Large intestine (tissue), 3 donors: ENCODE measurements at regions not wholly inside any gene's neighbourhood (a gene's known extent, or its start where the extent isn't known, plus 50 kb on each side); places are given as distances from the start of the nearest gene placed in this dataset.
"Not testable (repeated sequence)": the region's sequence is repeated elsewhere in the genome, so short reads cannot be mapped to it uniquely, and the experiment has no call there.

Experiments used
- DNase-seq, 2 donors: peaks; one replicate each; pipeline versions ENCODE4 v3.0.0 to v3.0.0-alpha.2; 2013
- H3K27ac ChIP-seq: one replicate; pipeline ENCODE4 v1.5.1; 2013; ENCODE audit warnings: low read length
- H3K27me3 ChIP-seq: 2 replicates; pipeline ENCODE4 v1.6.1; 2013; ENCODE audit warnings: low read length; ENCODE audit not compliant: control insufficient read depth, insufficient read depth
- H3K36me3 ChIP-seq: 2 replicates; pipeline ENCODE4 v1.6.1; 2013; ENCODE audit warnings: low read length; ENCODE audit not compliant: control insufficient read depth, insufficient read depth
- H3K4me1 ChIP-seq: one replicate; pipeline ENCODE4 v1.6.1; 2013; ENCODE audit warnings: low read length; ENCODE audit not compliant: control insufficient read depth, insufficient read depth
- H3K4me3 ChIP-seq: one replicate; pipeline ENCODE4 v1.5.1; 2013; ENCODE audit warnings: low read length
- H3K9me3 ChIP-seq: one replicate; pipeline ENCODE4 v1.6.1; 2013; ENCODE audit warnings: mild to moderate bottlenecking, low read depth, low read length, moderate library complexity; ENCODE audit not compliant: control insufficient read depth
- WGBS: methylation state at CpG from one replicate; pipeline ENCODE4 v1.1.5; 2013; ENCODE audit warnings: low lambda C conversion rate; ENCODE audit not compliant: insufficient coverage; 5-methylcytosine and 5-hydroxymethylcytosine counted together

DNA sequence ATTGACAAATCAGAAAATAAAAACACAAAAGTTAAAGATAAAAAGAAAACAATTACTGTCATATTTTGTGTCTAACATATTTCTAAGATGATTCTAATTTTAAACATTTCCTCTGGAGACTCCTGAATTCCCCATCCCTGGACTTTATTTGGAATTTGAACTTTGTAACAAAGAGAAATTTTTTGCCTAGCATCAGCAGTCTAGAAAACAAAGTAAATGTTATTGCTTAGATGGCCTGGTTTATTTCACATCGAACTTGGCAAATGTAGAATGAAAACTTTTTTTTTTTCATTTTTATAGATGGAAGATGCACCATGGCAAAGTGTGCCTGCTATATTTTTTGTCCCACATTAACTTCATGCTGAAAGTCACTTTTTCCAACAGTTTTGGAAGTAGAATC is 159.1 kb downstream of the TBX18 start:
- no peak overlapping the region for H3K4me3 ChIP-seq
- no peaks in the 10 kb centered on the region for H3K9me3 ChIP-seq
- no CpG with 5 or more reads among the region's 1 CpG for WGBS
- no peaks in the 10 kb centered on the region for H3K36me3 ChIP-seq
- no peak for DNase-seq
- H3K27me3 ChIP-seq, result no peaks in the 10 kb centered on the region
- no peaks in the 10 kb centered on the region for H3K4me1 ChIP-seq
- no peak overlapping the region for H3K27ac ChIP-seq

DNA sequence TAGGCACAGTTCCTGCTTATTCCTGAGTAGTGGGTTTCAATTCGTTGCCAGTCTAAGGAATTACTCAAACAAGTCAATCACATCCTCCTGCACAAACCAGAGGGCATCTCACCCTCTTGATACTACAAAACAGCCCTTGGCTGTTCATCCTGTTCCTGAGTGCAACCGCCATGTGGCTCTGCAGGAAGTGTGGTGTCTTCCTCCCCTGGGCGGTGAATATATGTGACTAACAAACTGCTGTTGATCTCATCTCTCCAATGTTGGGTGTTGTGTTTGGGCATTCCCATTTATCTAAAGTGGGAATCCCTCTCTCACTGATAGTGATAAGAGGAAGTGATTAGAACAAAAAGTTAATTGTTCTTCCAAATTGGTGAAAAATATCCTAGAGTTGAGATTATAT is 163.0 kb downstream of the TBX18 start:
- Histone ChIP-seq H3K4me1 (no peaks in the 10 kb centered on the region), H3K27me3 (no peaks in the 10 kb centered on the region), H3K36me3 (no peaks in the 10 kb centered on the region), H3K27ac (no peak overlapping the region), H3K9me3 (no peaks in the 10 kb centered on the region), H3K4me3 (no peak overlapping the region)
- no CpG with 5 or more reads among the region's 3 CpGs for WGBS
- no peak for DNase-seq

DNA sequence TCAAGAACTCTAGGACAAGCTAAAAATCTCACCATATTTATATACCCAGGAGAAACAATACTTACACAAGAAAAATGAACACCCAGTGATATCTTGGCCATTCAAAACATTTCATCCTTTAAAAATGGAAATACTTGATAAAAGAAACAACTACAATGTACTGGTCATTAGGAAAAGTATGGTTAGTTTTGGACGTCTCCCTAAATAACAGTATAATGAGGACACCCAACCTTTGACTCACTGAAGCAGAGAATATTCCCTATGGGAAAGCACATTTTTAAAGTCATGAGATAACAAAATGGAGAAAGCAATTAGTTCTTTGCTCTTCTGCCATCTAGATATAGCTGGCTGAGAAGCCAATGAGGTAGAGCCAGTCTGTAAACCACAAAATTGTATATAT is 164.4 kb downstream of the TBX18 start:
- no peaks in the 10 kb centered on the region for H3K27me3 ChIP-seq
- DNase-seq, result no peak
- H3K27ac ChIP-seq, result no peak overlapping the region
- H3K36me3 ChIP-seq, result no peaks in the 10 kb centered on the region
- no peaks in the 10 kb centered on the region for H3K9me3 ChIP-seq
- H3K4me3 ChIP-seq, result no peak overlapping the region
- no CpG with 5 or more reads among the region's 1 CpG for WGBS
- no peaks in the 10 kb centered on the region for H3K4me1 ChIP-seq

DNA sequence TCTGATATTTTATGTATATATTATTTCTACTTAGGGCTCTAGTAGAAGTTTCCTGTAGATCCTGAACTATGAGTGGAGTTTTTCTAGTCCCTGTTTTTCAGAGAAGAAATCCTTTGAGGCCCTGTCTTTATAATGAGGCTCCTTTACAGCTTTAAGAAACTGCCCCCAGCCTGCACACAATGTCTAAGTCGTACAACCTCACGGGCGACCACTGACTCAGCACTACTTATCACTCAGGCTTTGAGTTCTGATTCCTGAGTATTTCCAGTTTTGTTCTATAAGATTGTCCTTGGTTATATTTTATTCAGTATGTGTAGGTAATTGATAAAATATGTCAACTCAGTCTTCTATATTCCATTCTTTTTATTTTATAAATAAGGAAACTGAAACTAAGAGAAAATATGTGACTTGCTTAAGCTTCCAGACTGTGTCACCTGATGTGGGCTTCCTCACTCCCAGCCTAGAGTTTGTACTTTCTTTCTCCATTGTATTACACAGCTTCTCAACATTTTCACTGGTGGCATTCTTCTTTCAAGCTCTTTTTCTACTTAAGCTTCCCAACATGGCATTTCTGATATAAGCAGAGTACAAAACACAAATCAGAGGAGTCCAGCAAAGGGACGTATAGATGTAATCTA is 167.0 kb downstream of the TBX18 start:
- H3K4me3 ChIP-seq, result no peak overlapping the region
- no peak for DNase-seq
- H3K36me3 ChIP-seq, result no peaks in the 10 kb centered on the region
- H3K27me3 ChIP-seq, result no peaks in the 10 kb centered on the region
- WGBS, result 76% methylated on average over 4 of the region's 4 CpGs
- no peak overlapping the region for H3K27ac ChIP-seq
- no peaks in the 10 kb centered on the region for H3K9me3 ChIP-seq
- no peaks in the 10 kb centered on the region for H3K4me1 ChIP-seq

DNA sequence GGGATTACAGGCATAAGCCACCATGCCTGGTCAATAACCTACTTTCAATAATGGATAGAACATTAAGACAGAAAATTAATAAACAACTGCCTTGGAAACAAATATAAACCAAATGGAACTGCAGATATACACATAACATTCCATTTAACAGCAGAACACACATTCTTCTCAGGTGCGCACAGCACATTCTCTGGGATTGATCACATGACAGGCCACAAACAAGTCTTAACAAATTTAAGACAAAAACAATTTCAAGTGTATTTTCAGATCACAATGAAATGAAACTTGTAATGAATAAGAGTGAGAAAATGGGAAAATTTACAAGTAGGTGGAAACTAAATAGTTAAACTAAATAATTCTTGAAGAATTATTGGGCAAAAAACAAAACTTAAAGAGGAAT is 167.9 kb downstream of the TBX18 start:
- 100% methylated on average over 1 of the region's 1 CpG for WGBS
- Histone ChIP-seq H3K4me1 (no peaks in the 10 kb centered on the region), H3K27ac (no peak overlapping the region), H3K27me3 (no peaks in the 10 kb centered on the region), H3K36me3 (no peaks in the 10 kb centered on the region), H3K9me3 (no peaks in the 10 kb centered on the region), H3K4me3 (no peak overlapping the region)
- no peak for DNase-seq

DNA sequence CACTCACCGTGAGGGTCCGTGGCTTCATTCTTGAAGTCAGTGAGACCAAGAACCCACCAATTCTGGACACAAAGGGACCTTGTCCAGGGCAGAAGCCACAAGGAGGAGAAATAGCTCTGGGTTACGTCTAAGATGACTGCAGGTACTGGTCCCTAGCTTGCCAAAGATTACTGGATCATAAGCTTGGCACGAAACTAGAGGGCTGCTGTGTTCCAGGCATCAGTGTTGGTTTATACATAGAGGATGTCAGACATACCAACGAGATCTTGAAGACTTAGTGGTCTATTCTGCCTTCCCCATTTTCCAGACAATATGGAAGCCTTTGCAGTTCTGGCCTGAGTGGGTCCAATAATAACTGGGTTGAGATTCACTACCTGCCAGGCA is 175.7 kb downstream of the TBX18 start:
- no CpG with 5 or more reads among the region's 5 CpGs for WGBS
- no peak overlapping the region for H3K4me3 ChIP-seq
- no peaks in the 10 kb centered on the region for H3K27me3 ChIP-seq
- H3K4me1 ChIP-seq, result no peaks in the 10 kb centered on the region
- H3K27ac ChIP-seq, result no peak overlapping the region
- H3K36me3 ChIP-seq, result no peaks in the 10 kb centered on the region
- peaks cover 6% of the 10 kb centered on the region for H3K9me3 ChIP-seq
- DNase-seq, result no peak

DNA sequence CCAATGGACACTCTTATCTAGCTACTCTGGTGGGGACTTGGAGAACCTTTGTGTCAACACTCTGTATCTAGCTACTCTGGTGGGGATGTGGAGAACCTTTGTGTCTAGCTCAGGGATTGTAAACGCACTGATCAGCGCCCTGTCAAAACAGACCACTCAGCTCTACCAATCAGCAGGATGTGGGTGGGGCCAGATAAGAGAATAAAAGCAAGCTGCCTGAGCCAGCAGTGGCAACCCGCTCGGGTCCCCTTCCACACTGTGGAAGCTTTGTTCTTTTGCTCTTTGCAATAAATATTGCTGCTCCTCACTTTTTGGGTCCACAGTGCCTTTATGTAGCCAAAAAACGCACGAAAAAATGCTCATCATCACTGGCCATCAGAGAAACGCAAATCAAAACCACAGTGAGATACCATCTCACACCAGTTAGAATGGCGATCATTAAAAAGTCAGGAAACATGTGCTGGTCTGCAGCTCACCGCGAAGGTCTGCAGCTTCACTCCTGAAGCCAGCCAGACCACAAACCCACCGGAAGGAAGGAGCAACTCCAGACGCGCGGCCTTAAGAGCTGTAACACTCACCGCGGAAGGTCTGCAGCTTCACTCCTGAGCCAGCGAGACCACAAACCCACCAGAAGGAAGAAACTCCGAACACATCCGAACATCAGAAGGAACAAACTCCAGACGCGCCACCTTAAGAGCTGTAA is 176.3 kb downstream of the TBX18 start:
- DNase-seq, H3K27ac ChIP-seq, H3K4me3 ChIP-seq, H3K27me3 ChIP-seq, H3K4me1 ChIP-seq, H3K36me3 ChIP-seq, H3K9me3 ChIP-seq: not testable (repeated sequence)
- no CpG with 5 or more reads among the region's 21 CpGs for WGBS

DNA sequence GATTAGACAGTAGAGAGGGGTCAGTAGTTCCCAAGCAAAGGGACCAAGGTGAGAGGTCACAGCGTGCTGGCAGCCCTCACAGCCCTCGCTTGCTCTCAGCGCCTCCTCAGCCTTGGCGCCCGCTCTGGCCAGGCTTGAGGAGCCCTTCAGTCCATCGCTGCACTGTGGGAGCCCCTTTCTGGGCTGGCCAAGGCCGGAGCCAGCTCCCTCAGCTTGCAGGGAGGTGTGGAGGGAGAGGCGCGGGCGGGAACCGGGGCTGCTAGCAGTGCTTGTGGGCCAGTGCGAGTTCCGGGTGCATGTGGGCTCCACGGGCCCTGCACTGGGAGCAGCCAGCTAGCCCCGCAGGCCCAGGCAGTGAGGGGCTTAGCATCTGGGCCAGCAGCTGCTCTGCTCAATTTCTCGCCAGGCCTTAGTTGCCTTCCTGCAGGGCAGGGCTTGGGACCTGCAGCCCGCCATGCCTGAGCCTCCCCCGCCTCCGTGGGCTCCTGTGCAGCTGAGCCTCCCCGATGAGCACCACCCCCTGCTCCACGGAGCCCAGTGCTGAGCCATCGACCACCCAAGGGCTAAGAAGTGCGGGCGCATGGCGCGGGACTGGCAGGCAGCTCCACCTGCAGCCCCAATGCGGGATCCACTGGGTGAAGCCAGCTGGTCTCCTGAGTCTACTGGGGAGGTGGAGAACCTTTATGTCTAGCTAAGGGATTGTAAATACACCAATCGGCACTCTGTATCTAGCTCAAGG is 177.0 kb downstream of the TBX18 start:
- not testable (repeated sequence) for H3K4me3 ChIP-seq, H3K27ac ChIP-seq, DNase-seq, H3K27me3 ChIP-seq, H3K9me3 ChIP-seq, H3K36me3 ChIP-seq, H3K4me1 ChIP-seq
- no CpG with 5 or more reads among the region's 28 CpGs for WGBS

DNA sequence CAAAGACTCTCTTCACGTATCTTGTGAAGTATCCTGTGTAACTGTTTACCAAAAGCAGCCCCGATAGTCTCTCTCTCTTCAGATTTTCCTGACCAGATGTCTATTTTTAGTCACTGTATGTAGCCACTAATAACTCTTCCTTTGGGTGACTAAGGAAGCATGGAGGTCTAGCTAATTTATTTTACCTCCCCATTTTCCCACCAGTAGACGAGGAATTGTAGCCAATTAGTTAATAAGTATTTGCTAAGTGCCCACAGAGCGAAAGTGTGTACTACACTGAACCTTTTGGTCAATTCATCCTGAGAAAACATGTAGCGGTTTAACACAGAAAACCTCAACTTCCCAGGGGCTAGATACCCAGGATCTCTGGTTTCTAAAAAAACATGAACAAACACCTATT is 180.6 kb downstream of the TBX18 start:
- H3K27ac ChIP-seq, result no peak overlapping the region
- no peaks in the 10 kb centered on the region for H3K36me3 ChIP-seq
- H3K4me1 ChIP-seq, result no peaks in the 10 kb centered on the region
- peaks cover 6% of the 10 kb centered on the region for H3K9me3 ChIP-seq
- no peak overlapping the region for H3K4me3 ChIP-seq
- no peaks in the 10 kb centered on the region for H3K27me3 ChIP-seq
- WGBS, result no CpG with 5 or more reads among the region's 5 CpGs
- DNase-seq, result no peak

DNA sequence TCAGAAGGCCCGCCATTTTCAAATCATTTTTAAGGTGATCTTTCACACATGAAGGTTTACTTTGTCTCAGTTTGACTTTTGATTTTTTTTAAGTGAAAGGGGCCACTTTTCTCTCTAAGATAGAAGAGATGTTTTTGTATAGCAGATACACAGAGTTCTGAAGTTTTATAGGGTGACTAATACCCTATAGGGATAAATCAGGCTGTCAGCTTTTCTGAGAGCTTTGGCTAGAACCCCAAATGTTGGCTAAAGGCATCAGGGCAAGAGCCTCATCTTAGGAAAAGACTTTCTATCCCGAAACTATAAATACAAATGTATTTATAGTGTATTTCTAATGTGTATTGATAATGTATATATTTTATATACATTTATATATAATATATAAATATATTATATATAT is 181.4 kb downstream of the TBX18 start:
- DNase-seq, result no peak
- Histone ChIP-seq H3K27me3 (no peaks in the 10 kb centered on the region), H3K27ac (no peak overlapping the region), H3K4me1 (no peaks in the 10 kb centered on the region), H3K9me3 (peaks cover 6% of the 10 kb centered on the region), H3K36me3 (no peaks in the 10 kb centered on the region), H3K4me3 (no peak overlapping the region)
- WGBS, result 82% methylated on average over 2 of the region's 2 CpGs
